ENCODE measurements at regions not wholly inside any gene's neighbourhood (a gene's known extent, or its start where the extent isn't known, plus 50 kb on each side); places are given as distances from the start of the nearest gene placed in this dataset.

DNA sequence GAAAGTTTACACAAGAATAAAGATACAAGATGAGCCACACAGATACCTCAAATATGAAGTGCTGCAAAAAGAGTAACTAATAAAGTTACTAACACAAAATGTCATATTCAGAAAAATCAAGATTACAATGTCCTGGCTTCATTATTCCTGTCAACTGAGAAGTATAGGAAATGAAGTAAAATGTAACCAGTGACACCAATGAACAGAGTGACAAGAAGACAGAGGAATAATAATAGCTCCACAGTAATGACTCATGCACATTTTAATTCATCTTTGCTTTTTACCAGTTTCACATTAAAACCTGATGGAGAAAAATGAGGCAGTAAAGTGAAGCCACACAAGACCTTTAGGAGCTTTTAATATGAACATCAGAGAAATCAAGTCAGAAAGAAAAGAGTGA is 214.1 kb downstream of the ZBBX start:
- Histone ChIP-seq H3K4me3 (ENCODE audit: low read depth, low read length, poor library complexity, severe bottlenecking) (no peak overlapping the region), H3K36me3 (ENCODE audit: insufficient read depth, low read length, poor library complexity, severe bottlenecking) (no peaks in the 10 kb centered on the region), H3K27me3 (replicated peaks; ENCODE audit: insufficient read depth, low read depth, low read length, poor library complexity) (no peaks in the 10 kb centered on the region), H3K9me3 (ENCODE audit: low read depth, low read length, poor library complexity, severe bottlenecking) (no peaks in the 10 kb centered on the region), H3K27ac (ENCODE audit: low read depth, low read length, poor library complexity, severe bottlenecking) (no peak overlapping the region), H3K4me1 (ENCODE audit: insufficient read depth, low read length, poor library complexity, severe bottlenecking) (no peaks in the 10 kb centered on the region)
- intact Hi-C loops (cut with micrococcal nuclease; ENCODE audit: unreplicated experiment): no loop called here
- no peak for DNase-seq (ENCODE audit: low spot score)
- POLR2A ChIA-PET (ENCODE audit: low non-redundant PET): no interaction called here
- CTCF ChIA-PET: no interaction called here
- TF ChIP-seq, protein P1, sequence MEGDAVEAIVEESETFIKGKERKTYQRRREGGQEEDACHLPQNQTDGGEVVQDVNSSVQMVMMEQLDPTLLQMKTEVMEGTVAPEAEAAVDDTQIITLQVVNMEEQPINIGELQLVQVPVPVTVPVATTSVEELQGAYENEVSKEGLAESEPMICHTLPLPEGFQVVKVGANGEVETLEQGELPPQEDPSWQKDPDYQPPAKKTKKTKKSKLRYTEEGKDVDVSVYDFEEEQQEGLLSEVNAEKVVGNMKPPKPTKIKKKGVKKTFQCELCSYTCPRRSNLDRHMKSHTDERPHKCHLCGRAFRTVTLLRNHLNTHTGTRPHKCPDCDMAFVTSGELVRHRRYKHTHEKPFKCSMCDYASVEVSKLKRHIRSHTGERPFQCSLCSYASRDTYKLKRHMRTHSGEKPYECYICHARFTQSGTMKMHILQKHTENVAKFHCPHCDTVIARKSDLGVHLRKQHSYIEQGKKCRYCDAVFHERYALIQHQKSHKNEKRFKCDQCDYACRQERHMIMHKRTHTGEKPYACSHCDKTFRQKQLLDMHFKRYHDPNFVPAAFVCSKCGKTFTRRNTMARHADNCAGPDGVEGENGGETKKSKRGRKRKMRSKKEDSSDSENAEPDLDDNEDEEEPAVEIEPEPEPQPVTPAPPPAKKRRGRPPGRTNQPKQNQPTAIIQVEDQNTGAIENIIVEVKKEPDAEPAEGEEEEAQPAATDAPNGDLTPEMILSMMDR (conservative IDR thresholded peaks at IDR 0.05; ENCODE audit: low read depth, low read length): no peak
- TF ChIP-seq EZH2 (IDR thresholded peaks at IDR 0.05; ENCODE audit: borderline replicate concordance, low read depth, low read length, poor library complexity, severe bottlenecking): no peak
- no TSS peak for BruUV-seq (replicated peaks)

DNA sequence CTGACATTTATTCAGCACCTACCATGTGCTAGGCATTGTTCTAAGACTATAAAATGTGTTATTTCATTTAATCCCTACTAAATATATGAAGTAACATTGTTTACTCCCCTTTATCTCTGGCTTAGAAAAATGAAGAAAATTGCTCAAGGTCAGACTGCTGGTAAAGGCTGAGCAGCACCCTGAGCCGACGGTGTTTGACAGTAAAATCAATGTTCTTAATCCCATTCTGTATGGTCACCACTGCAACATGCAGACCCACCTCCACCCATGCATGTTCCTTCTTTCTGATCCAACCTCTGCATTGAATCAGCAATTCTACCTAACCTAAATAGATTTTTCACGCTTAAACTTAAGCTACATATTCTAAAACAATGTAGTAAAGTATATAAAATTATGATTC is 216.5 kb downstream of the ZBBX start:
- CTCF ChIA-PET: no interaction called here

DNA sequence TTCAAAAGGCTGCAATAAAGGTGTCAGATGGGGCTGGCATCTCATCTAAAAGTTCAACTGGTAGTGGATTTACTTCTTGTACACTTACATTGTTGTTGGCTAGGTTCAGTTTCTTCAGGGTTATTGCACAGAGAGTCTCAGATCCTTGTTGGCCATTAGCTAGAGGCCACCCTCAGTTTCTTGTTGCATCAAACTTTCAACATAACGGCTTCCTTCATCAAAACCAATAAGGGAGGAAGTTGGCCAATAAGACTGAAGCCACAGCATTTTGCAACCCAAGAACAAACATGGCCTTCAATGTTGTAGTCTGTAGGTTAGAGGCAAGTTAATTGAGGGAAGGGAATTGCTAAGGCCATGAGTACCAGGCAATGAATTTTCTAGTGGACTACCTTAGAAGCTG is 218.0 kb downstream of the ZBBX start:
- no peaks in the 10 kb centered on the region for H3K4me1 ChIP-seq (ENCODE audit: insufficient read depth, low read length, poor library complexity, severe bottlenecking)
- POLR2A ChIA-PET (ENCODE audit: low non-redundant PET): no interaction called here
- intact Hi-C loops (cut with micrococcal nuclease; ENCODE audit: unreplicated experiment): no loop called here
- no peak overlapping the region for H3K27ac ChIP-seq (ENCODE audit: low read depth, low read length, poor library complexity, severe bottlenecking)
- CTCF ChIA-PET: no interaction called here
- no peaks in the 10 kb centered on the region for H3K36me3 ChIP-seq (ENCODE audit: insufficient read depth, low read length, poor library complexity, severe bottlenecking)
- BruUV-seq (replicated peaks): no TSS peak
- TF ChIP-seq, protein P1 (conservative IDR thresholded peaks at IDR 0.05; ENCODE audit: low read depth, low read length): no peak
- no peak for TF ChIP-seq EZH2 (IDR thresholded peaks at IDR 0.05; ENCODE audit: borderline replicate concordance, low read depth, low read length, poor library complexity, severe bottlenecking)
- H3K27me3 ChIP-seq (replicated peaks; ENCODE audit: insufficient read depth, low read depth, low read length, poor library complexity): no peaks in the 10 kb centered on the region
- no peaks in the 10 kb centered on the region for H3K9me3 ChIP-seq (ENCODE audit: low read depth, low read length, poor library complexity, severe bottlenecking)
- H3K4me3 ChIP-seq (ENCODE audit: low read depth, low read length, poor library complexity, severe bottlenecking): no peak overlapping the region
- DNase-seq (ENCODE audit: low spot score): no peak

More for the DNA sequence above, 216.5 kb downstream of the ZBBX start:
- Histone ChIP-seq H3K27ac (ENCODE audit: low read depth, low read length, poor library complexity, severe bottlenecking) (no peak overlapping the region), H3K4me1 (ENCODE audit: insufficient read depth, low read length, poor library complexity, severe bottlenecking) (no peaks in the 10 kb centered on the region), H3K36me3 (ENCODE audit: insufficient read depth, low read length, poor library complexity, severe bottlenecking) (no peaks in the 10 kb centered on the region), H3K4me3 (ENCODE audit: low read depth, low read length, poor library complexity, severe bottlenecking) (no peak overlapping the region), H3K27me3 (replicated peaks; ENCODE audit: insufficient read depth, low read depth, low read length, poor library complexity) (no peaks in the 10 kb centered on the region), H3K9me3 (ENCODE audit: low read depth, low read length, poor library complexity, severe bottlenecking) (no peaks in the 10 kb centered on the region)
- BruUV-seq (replicated peaks): no TSS peak
- intact Hi-C loops (cut with micrococcal nuclease; ENCODE audit: unreplicated experiment): no loop called here
- DNase-seq (ENCODE audit: low spot score): no peak
- TF ChIP-seq EZH2 (IDR thresholded peaks at IDR 0.05; ENCODE audit: borderline replicate concordance, low read depth, low read length, poor library complexity, severe bottlenecking): no peak
- TF ChIP-seq, protein P1 (conservative IDR thresholded peaks at IDR 0.05; ENCODE audit: low read depth, low read length): no peak
- POLR2A ChIA-PET (ENCODE audit: low non-redundant PET): no interaction called here

Data from A673 (cell line).